ENCODE measurements at regions not wholly inside any gene's neighbourhood (a gene's known extent, or its start where the extent isn't known, plus 50 kb on each side); places are given as distances from the start of the nearest gene placed in this dataset.

- Histone ChIP-seq H3K4me1 (no peaks in the 10 kb centered on the region), H3K27ac (no peak overlapping the region), H3K9me3 (no peaks in the 10 kb centered on the region), H3K4me3 (no peak overlapping the region), H3K27me3 (no peaks in the 10 kb centered on the region), H3K36me3 (no peaks in the 10 kb centered on the region)
- 92% methylated on average over 2 of the region's 2 CpGs for WGBS, 2 donors
- no peak for TF ChIP-seq POLR2AphosphoS5 (IDR thresholded peaks at IDR 0.05)
- TF ChIP-seq EP300 (IDR thresholded peaks at IDR 0.05) = no peak
- TF ChIP-seq CTCF (IDR thresholded peaks at IDR 0.05) = no peak
- TF ChIP-seq POLR2A (IDR thresholded peaks at IDR 0.05) = no peak
- DNase-seq = no peak
- intact Hi-C loops (cut with DNase I) = no loop called here
Measured at GRCh38 chr2:212816267-212816666, 277.7 kb upstream of the ERBB4 start.

- H3K36me3 ChIP-seq = no peaks in the 10 kb centered on the region
- TF ChIP-seq EP300 (IDR thresholded peaks at IDR 0.05) (no peak), POLR2AphosphoS5 (IDR thresholded peaks at IDR 0.05) (no peak), POLR2A (IDR thresholded peaks at IDR 0.05) (no peak), CTCF (IDR thresholded peaks at IDR 0.05) (no peak)
- H3K4me3 ChIP-seq = no peak overlapping the region
- 45 to 83% methylated on average over 5 of the region's 5 CpGs for WGBS, 2 donors
- no peak for DNase-seq
- H3K9me3 ChIP-seq = no peaks in the 10 kb centered on the region
- no peak overlapping the region for H3K27ac ChIP-seq
- H3K27me3 ChIP-seq = no peaks in the 10 kb centered on the region
- H3K4me1 ChIP-seq = no peaks in the 10 kb centered on the region
- intact Hi-C loops (cut with DNase I) = no loop called here
Measured at GRCh38 chr2:212815453-212815852, 276.9 kb upstream of the ERBB4 start.

GRCh38 chr2:212814941-212815340 is 276.3 kb upstream of the ERBB4 start:
- no peaks in the 10 kb centered on the region for H3K36me3 ChIP-seq
- H3K9me3 ChIP-seq = no peaks in the 10 kb centered on the region
- 24 to 49% methylated on average over 1 of the region's 1 CpG for WGBS, 2 donors
- H3K4me1 ChIP-seq = no peaks in the 10 kb centered on the region
- TF ChIP-seq EP300 (IDR thresholded peaks at IDR 0.05) = no peak
- TF ChIP-seq CTCF (IDR thresholded peaks at IDR 0.05) = no peak
- TF ChIP-seq POLR2A (IDR thresholded peaks at IDR 0.05) = no peak
- TF ChIP-seq POLR2AphosphoS5 (IDR thresholded peaks at IDR 0.05) = no peak
- no peaks in the 10 kb centered on the region for H3K27me3 ChIP-seq
- no peak overlapping the region for H3K4me3 ChIP-seq
- no peak for DNase-seq
- no peak overlapping the region for H3K27ac ChIP-seq
- intact Hi-C loops (cut with DNase I) = no loop called here

- no peak for TF ChIP-seq EP300 (IDR thresholded peaks at IDR 0.05)
- TF ChIP-seq POLR2AphosphoS5 (IDR thresholded peaks at IDR 0.05) = no peak
- TF ChIP-seq POLR2A (IDR thresholded peaks at IDR 0.05) = no peak
- intact Hi-C loops (cut with DNase I) = no loop called here
- H3K4me3 ChIP-seq = no peak overlapping the region
- no peaks in the 10 kb centered on the region for H3K36me3 ChIP-seq
- WGBS, 2 donors = 75% methylated on average over 1 of the region's 1 CpG
- no peak for DNase-seq
- H3K27ac ChIP-seq = no peak overlapping the region
- H3K4me1 ChIP-seq = no peaks in the 10 kb centered on the region
- H3K27me3 ChIP-seq = no peaks in the 10 kb centered on the region
- no peaks in the 10 kb centered on the region for H3K9me3 ChIP-seq
Measured at GRCh38 chr2:212811921-212812320, 273.3 kb upstream of the ERBB4 start.

GRCh38 chr2:212811036-212811805 is 272.6 kb upstream of the ERBB4 start:
- no peaks in the 10 kb centered on the region for H3K27me3 ChIP-seq
- no peak overlapping the region for H3K27ac ChIP-seq
- H3K9me3 ChIP-seq = no peaks in the 10 kb centered on the region
- H3K4me3 ChIP-seq = no peak overlapping the region
- no peaks in the 10 kb centered on the region for H3K4me1 ChIP-seq
- no peak for DNase-seq
- intact Hi-C loops (cut with DNase I) = no loop called here
- no peaks in the 10 kb centered on the region for H3K36me3 ChIP-seq
- TF ChIP-seq POLR2A (IDR thresholded peaks at IDR 0.05) (no peak), EP300 (IDR thresholded peaks at IDR 0.05) (no peak), POLR2AphosphoS5 (IDR thresholded peaks at IDR 0.05) (no peak), CTCF (IDR thresholded peaks at IDR 0.05) (no peak)
- WGBS, 2 donors = 72 to 77% methylated on average over 3 of the region's 3 CpGs
